Suprapubic skin (tissue), 4 donors: ENCODE measurements at regions not wholly inside any gene's neighbourhood (a gene's known extent, or its start where the extent isn't known, plus 50 kb on each side); places are given as distances from the start of the nearest gene placed in this dataset.

ENCODE experiments used
- EP300 ChIP-seq: sonication (generic); formaldehyde crosslinking; IDR thresholded peaks from one replicate; pipeline ENCODE4 v1.6.1; 2017; ENCODE audit warnings: antibody characterized with exemption
- POLR2AphosphoS5 ChIP-seq, 3 donors: sonication (generic); formaldehyde crosslinking; IDR thresholded peaks; one replicate each; pipeline ENCODE4 v1.6.1; 2017; ENCODE audit warnings: antibody characterized with exemption in 3 of 3
- TF ChIP-seq, protein P1 (sequence below), 2 donors: fragments of 200-600 bp in 1 of 2; fragments of 450-650 bp in 1 of 2; sonication (generic) in 1 of 2; IDR thresholded peaks; one replicate each; pipeline ENCODE4 v1.5.1; 2016 to 2019; ENCODE audit warnings: antibody characterized with exemption in 2 of 2, mild to moderate bottlenecking in 1 of 2, moderate library complexity in 1 of 2

DNA sequence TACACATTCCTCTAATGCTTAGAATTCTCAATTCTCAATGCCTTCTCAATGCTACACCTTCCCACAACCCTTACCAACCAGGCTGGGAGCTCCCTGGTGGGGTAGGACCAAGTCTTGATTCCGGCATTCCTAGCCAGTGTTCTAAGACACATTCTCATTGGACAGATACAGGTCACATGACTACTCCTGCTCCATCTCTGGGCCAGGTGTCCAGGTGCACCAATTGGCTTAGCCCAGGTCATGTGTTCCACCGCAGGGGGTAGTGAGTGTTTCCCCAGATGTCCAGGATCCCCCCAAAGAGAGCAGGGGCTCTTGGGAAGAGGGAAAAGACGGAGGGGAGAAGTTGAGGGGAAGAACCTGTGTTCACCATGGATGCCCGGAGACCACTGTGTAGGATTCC lies 58.7 kb upstream of the MLN start:
- TF ChIP-seq, protein P1, sequence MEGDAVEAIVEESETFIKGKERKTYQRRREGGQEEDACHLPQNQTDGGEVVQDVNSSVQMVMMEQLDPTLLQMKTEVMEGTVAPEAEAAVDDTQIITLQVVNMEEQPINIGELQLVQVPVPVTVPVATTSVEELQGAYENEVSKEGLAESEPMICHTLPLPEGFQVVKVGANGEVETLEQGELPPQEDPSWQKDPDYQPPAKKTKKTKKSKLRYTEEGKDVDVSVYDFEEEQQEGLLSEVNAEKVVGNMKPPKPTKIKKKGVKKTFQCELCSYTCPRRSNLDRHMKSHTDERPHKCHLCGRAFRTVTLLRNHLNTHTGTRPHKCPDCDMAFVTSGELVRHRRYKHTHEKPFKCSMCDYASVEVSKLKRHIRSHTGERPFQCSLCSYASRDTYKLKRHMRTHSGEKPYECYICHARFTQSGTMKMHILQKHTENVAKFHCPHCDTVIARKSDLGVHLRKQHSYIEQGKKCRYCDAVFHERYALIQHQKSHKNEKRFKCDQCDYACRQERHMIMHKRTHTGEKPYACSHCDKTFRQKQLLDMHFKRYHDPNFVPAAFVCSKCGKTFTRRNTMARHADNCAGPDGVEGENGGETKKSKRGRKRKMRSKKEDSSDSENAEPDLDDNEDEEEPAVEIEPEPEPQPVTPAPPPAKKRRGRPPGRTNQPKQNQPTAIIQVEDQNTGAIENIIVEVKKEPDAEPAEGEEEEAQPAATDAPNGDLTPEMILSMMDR (IDR thresholded peaks at IDR 0.05): no peak
- TF ChIP-seq EP300 (no peak), POLR2AphosphoS5 (IDR thresholded peaks at IDR 0.05) (no peak)
